OCI-LY7 (cell line): ENCODE measurements at regions not wholly inside any gene's neighbourhood (a gene's known extent, or its start where the extent isn't known, plus 50 kb on each side); places are given as distances from the start of the nearest gene placed in this dataset.

Experiments
- BruUV-seq: library from RNA; stranded (reverse); fragments of 400-500 nt; replicated peaks from 2 replicates; lab custom pipeline; 2021; lab: Mats Ljungman, UMichigan
- CTCF ChIA-PET: fragments of 300-600 bp; sonication (Branson Sonifier 250); formaldehyde crosslinking; loops from one replicate; lab custom pipeline; 2022; ENCODE audit warnings: antibody characterized with exemption; ENCODE audit not compliant: unreplicated experiment; lab: Charles Lee
- POLR2A ChIA-PET: fragments of 300-600 bp; sonication (Branson Sonifier 250); formaldehyde crosslinking; loops from one replicate; lab custom pipeline; 2022; ENCODE audit warnings: antibody characterized with exemption; lab: Charles Lee
- DNase-seq: peaks from one replicate; pipeline ENCODE4 v3.0.0-alpha.2; 2015; ENCODE audit warnings: low spot score
- H2AFZ ChIP-seq: fragments of 200-600 bp; sonication (generic), shearing (Covaris generic); 2 replicates; pipeline ENCODE4 v1.6.1; 2014; ENCODE audit warnings: mild to moderate bottlenecking, antibody characterized with exemption, low read length, moderate library complexity
- H3K27ac ChIP-seq: fragments of 200-600 bp; sonication (generic); 2 replicates; pipeline ENCODE4 v1.5.1; 2014; ENCODE audit warnings: mixed run types, low read depth, mild to moderate bottlenecking, moderate library complexity, low read length, inconsistent platforms; ENCODE audit not compliant: poor library complexity, severe bottlenecking
- H3K36me3 ChIP-seq: fragments of 200-600 bp; sonication (generic); 2 replicates; pipeline ENCODE4 v1.6.1; 2014; ENCODE audit warnings: mild to moderate bottlenecking, antibody characterized with exemption, low read length, moderate library complexity, mixed read lengths; ENCODE audit not compliant: insufficient read depth
- H3K4me1 ChIP-seq: fragments of 200-600 bp; sonication (generic); 2 replicates; pipeline ENCODE4 v1.5.1; 2014; ENCODE audit warnings: mild to moderate bottlenecking, low read length; ENCODE audit not compliant: insufficient read depth, poor library complexity, severe bottlenecking
- H3K4me2 ChIP-seq: fragments of 200-600 bp; sonication (generic); 2 replicates; pipeline ENCODE4 v1.6.1; 2014; ENCODE audit warnings: mild to moderate bottlenecking, low read length
- H3K4me3 ChIP-seq: fragments of 200-600 bp; sonication (generic); 2 replicates; pipeline ENCODE4 v1.5.1; 2014; ENCODE audit warnings: mild to moderate bottlenecking, low read depth, low read length; ENCODE audit not compliant: poor library complexity, severe bottlenecking
- H3K79me2 ChIP-seq: fragments of 200-600 bp; sonication (generic); 2 replicates; pipeline ENCODE4 v1.6.1; 2016; ENCODE audit warnings: low read depth, mild to moderate bottlenecking, low read length, moderate library complexity, mixed read lengths; ENCODE audit not compliant: insufficient read depth
- H3K9me2 ChIP-seq: fragments of 200-600 bp; sonication (generic); 2 replicates; pipeline ENCODE4 v1.6.1; 2016; ENCODE audit warnings: mild to moderate bottlenecking, low read length, mixed read lengths; ENCODE audit not compliant: insufficient read depth
- H3K9me3 ChIP-seq: fragments of 200-600 bp; sonication (generic); 2 replicates; pipeline ENCODE4 v1.6.1; 2014; ENCODE audit warnings: mild to moderate bottlenecking, mixed run types, low read length, mixed read lengths
- H4K20me1 ChIP-seq: fragments of 200-600 bp; sonication (generic); 2 replicates; pipeline ENCODE4 v1.6.1; 2014; ENCODE audit warnings: mild to moderate bottlenecking, antibody characterized with exemption, low read length, moderate library complexity, mixed read lengths; ENCODE audit not compliant: insufficient read depth
- CTCF ChIP-seq: fragments of 200-600 bp; sonication (generic); conservative IDR thresholded peaks from 2 replicates; pipeline ENCODE4 v1.5.1; 2014; ENCODE audit warnings: mild to moderate bottlenecking, antibody characterized with exemption, low read length, moderate library complexity, mixed read lengths
- EZH2phosphoT487 ChIP-seq: fragments of 200-600 bp; sonication (generic); IDR thresholded peaks from 2 replicates; pipeline ENCODE4 v1.6.1; 2018; ENCODE audit warnings: low read depth, borderline replicate concordance, mild to moderate bottlenecking, mixed run types, antibody characterized with exemption, low read length, moderate library complexity, mixed read lengths
- intact Hi-C: fragments of 100-400 bp; cut with micrococcal nuclease; formaldehyde crosslinking; loops from one replicate; pipeline ENCODE4 v1.10.0; 2022; ENCODE audit not compliant: unreplicated experiment

DNA sequence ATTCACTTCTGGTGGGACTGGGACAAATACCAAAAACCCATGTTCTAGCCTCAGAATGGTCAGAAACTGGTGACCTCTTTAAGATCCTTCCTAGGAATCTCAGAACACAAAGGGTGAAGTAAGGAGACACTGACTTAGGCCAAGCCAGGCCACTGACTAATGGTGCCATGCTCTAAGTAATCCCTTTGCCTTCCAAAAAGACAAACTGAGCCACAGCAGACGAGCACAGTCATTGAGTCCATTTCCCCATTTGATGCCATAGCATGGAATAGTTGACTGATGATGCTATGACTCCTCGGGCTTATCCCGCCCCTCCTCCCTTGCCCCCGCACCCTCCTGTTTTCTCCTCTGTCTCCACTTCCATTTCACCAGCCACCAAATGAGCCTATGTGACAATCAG, 145.8 kb upstream of the ZNF648 start:
- Histone ChIP-seq H3K36me3 (no peaks in the 10 kb centered on the region), H3K4me1 (no peaks in the 10 kb centered on the region), H3K9me2 (no peaks in the 10 kb centered on the region), H3K9me3 (no peaks in the 10 kb centered on the region), H3K27ac (no peak overlapping the region), H2AFZ (no peak overlapping the region), H3K4me2 (no peak overlapping the region), H4K20me1 (no peaks in the 10 kb centered on the region), H3K4me3 (no peak overlapping the region), H3K79me2 (no peaks in the 10 kb centered on the region)
- no peak for TF ChIP-seq CTCF
- no peak for TF ChIP-seq EZH2phosphoT487
- no peak for DNase-seq
- no TSS peak for BruUV-seq
- ChIA-PET POLR2A (no interaction called here), CTCF (no interaction called here)
- intact Hi-C loops: no loop called here

DNA sequence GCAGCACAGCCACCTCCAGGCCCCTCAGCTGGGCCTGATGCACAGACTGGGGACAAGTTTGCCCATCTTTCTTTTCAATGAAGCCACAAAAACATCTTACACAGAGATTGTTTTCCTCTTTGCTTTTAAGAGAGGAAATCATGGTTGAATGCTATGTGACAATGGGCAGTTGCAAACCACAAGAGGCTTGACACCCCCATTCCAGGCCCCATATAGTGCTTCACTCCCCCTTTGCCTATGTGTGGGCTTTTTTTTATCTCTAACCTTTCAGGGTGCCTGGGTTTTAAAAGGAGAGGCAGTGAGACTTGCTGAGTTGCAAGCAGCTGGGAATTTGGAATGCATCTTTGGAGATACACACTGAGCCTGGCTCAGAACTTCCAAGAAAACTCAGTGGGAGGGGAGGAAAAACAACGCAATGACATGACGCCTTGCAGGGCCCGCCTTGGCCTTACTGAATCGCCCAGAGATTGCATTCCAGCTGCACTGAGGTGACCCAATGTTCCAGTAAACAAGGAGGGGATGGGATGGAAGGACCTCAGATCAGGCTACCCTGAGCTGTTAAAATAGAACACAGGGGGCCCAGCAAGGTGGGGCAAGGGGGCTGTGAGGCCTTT, 145.2 kb upstream of the ZNF648 start:
- DNase-seq: no peak

More for the DNA sequence above, 145.2 kb upstream of the ZNF648 start:
- Histone ChIP-seq H3K9me2 (no peaks in the 10 kb centered on the region), H2AFZ (no peak overlapping the region), H3K9me3 (no peaks in the 10 kb centered on the region), H3K4me1 (no peaks in the 10 kb centered on the region), H4K20me1 (no peaks in the 10 kb centered on the region), H3K4me3 (no peak overlapping the region), H3K36me3 (no peaks in the 10 kb centered on the region), H3K4me2 (no peak overlapping the region), H3K27ac (no peak overlapping the region), H3K79me2 (no peaks in the 10 kb centered on the region)
- BruUV-seq: no TSS peak
- no peak for TF ChIP-seq EZH2phosphoT487
- no peak for TF ChIP-seq CTCF
- ChIA-PET CTCF (no interaction called here), POLR2A (no interaction called here)
- intact Hi-C loops: no loop called here
